ENCODE measurements at regions not wholly inside any gene's neighbourhood (a gene's known extent, or its start where the extent isn't known, plus 50 kb on each side); places are given as distances from the start of the nearest gene placed in this dataset.

GRCh38 chrX:3951859-3952258 is 238.4 kb upstream of the PRKX start:
- H3K9ac ChIP-seq (ENCODE audit: low read depth, low read length, poor library complexity, severe bottlenecking), result no peak overlapping the region
- no peak overlapping the region for H3K4me2 ChIP-seq (ENCODE audit: low read depth, low read length, poor library complexity, severe bottlenecking)
- H3K4me1 ChIP-seq (ENCODE audit: insufficient read depth, low read length, poor library complexity, severe bottlenecking), result no peaks in the 10 kb centered on the region
- H4K20me1 ChIP-seq (ENCODE audit: insufficient read depth, low read length, poor library complexity, severe bottlenecking), result no peaks in the 10 kb centered on the region
- no peak overlapping the region for H3K4me3 ChIP-seq (ENCODE audit: low read length, poor library complexity, severe bottlenecking)
- H3K9me3 ChIP-seq (ENCODE audit: insufficient read depth, low read depth, low read length), result no peaks in the 10 kb centered on the region
- no peaks in the 10 kb centered on the region for H3K79me2 ChIP-seq (ENCODE audit: insufficient read depth, low read length)
- TF ChIP-seq EZH2phosphoT487 (IDR thresholded peaks at IDR 0.05; ENCODE audit: borderline replicate concordance) (no peak), CTCF (conservative IDR thresholded peaks at IDR 0.05; ENCODE audit: low read length) (no peak)
- no peaks in the 10 kb centered on the region for H3K9me2 ChIP-seq (replicated peaks; ENCODE audit: low read depth, low read length)
- H3K27me3 ChIP-seq (ENCODE audit: insufficient read depth, low read length, poor library complexity, severe bottlenecking), result no peaks in the 10 kb centered on the region
- H2AFZ ChIP-seq (ENCODE audit: low read length), result no peak overlapping the region
- no peaks in the 10 kb centered on the region for H3F3A ChIP-seq (ENCODE audit: low read depth)
- no peaks in the 10 kb centered on the region for H3K36me3 ChIP-seq (ENCODE audit: insufficient read depth, low read length)

- no peaks in the 10 kb centered on the region for H3K36me3 ChIP-seq (ENCODE audit: insufficient read depth, low read length)
- no peaks in the 10 kb centered on the region for H3F3A ChIP-seq (ENCODE audit: low read depth)
- no peaks in the 10 kb centered on the region for H3K9me3 ChIP-seq (ENCODE audit: insufficient read depth, low read depth, low read length)
- H3K9ac ChIP-seq (ENCODE audit: low read depth, low read length, poor library complexity, severe bottlenecking), result no peak overlapping the region
- H4K20me1 ChIP-seq (ENCODE audit: insufficient read depth, low read length, poor library complexity, severe bottlenecking), result no peaks in the 10 kb centered on the region
- no peaks in the 10 kb centered on the region for H3K4me1 ChIP-seq (ENCODE audit: insufficient read depth, low read length, poor library complexity, severe bottlenecking)
- no peak overlapping the region for H3K4me2 ChIP-seq (ENCODE audit: low read depth, low read length, poor library complexity, severe bottlenecking)
- H2AFZ ChIP-seq (ENCODE audit: low read length), result no peak overlapping the region
- no peaks in the 10 kb centered on the region for H3K27me3 ChIP-seq (ENCODE audit: insufficient read depth, low read length, poor library complexity, severe bottlenecking)
- no peak for TF ChIP-seq EZH2phosphoT487 (IDR thresholded peaks at IDR 0.05; ENCODE audit: borderline replicate concordance)
- no peak for TF ChIP-seq CTCF (conservative IDR thresholded peaks at IDR 0.05; ENCODE audit: low read length)
- no peak overlapping the region for H3K4me3 ChIP-seq (ENCODE audit: low read length, poor library complexity, severe bottlenecking)
- H3K79me2 ChIP-seq (ENCODE audit: insufficient read depth, low read length), result no peaks in the 10 kb centered on the region
- H3K9me2 ChIP-seq (replicated peaks; ENCODE audit: low read depth, low read length), result no peaks in the 10 kb centered on the region
These were observed 236.9 kb upstream of the PRKX start for GRCh38 chrX:3950373-3950772.

GRCh38 chrX:3943965-3944364 is 230.5 kb upstream of the PRKX start:
- H3F3A ChIP-seq (ENCODE audit: low read depth), result no peaks in the 10 kb centered on the region
- H3K9ac ChIP-seq (ENCODE audit: low read depth, low read length, poor library complexity, severe bottlenecking), result no peak overlapping the region
- H3K27me3 ChIP-seq (ENCODE audit: insufficient read depth, low read length, poor library complexity, severe bottlenecking), result no peaks in the 10 kb centered on the region
- no peaks in the 10 kb centered on the region for H3K9me2 ChIP-seq (replicated peaks; ENCODE audit: low read depth, low read length)
- no peaks in the 10 kb centered on the region for H3K79me2 ChIP-seq (ENCODE audit: insufficient read depth, low read length)
- no peak overlapping the region for H2AFZ ChIP-seq (ENCODE audit: low read length)
- H3K36me3 ChIP-seq (ENCODE audit: insufficient read depth, low read length), result no peaks in the 10 kb centered on the region
- no peaks in the 10 kb centered on the region for H4K20me1 ChIP-seq (ENCODE audit: insufficient read depth, low read length, poor library complexity, severe bottlenecking)
- no peaks in the 10 kb centered on the region for H3K9me3 ChIP-seq (ENCODE audit: insufficient read depth, low read depth, low read length)
- no peaks in the 10 kb centered on the region for H3K4me1 ChIP-seq (ENCODE audit: insufficient read depth, low read length, poor library complexity, severe bottlenecking)
- no peak overlapping the region for H3K4me2 ChIP-seq (ENCODE audit: low read depth, low read length, poor library complexity, severe bottlenecking)
- no peak overlapping the region for H3K4me3 ChIP-seq (ENCODE audit: low read length, poor library complexity, severe bottlenecking)
- TF ChIP-seq CTCF (conservative IDR thresholded peaks at IDR 0.05; ENCODE audit: low read length) (no peak), EZH2phosphoT487 (IDR thresholded peaks at IDR 0.05; ENCODE audit: borderline replicate concordance) (no peak)

Data from Loucy (cell line).